ENCODE measurements at regions not wholly inside any gene's neighbourhood (a gene's known extent, or its start where the extent isn't known, plus 50 kb on each side); places are given as distances from the start of the nearest gene placed in this dataset.
A peak's percentile ranks its signal among the peaks of the same experiment; 100 is the strongest.

DNA sequence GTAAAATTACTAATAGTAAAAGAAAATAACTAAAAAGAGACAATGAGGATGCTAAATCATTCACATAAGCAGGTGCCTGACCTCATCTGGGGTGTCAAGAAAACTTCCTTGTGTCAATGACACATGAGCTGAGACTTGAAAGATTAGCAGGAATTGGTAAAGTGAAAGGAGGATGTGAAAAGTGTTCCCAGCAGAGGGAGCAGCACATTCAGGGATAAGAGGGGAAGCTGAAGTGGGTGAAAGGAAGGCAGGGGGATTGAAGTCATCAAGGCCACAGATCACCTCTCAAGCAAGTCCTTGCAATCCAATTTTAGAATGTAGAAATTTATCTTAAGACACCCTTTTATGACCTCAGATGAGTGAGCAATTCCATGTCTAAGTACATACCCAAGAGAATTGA is 60.2 kb upstream of the ACP3 start:
- Histone ChIP-seq H3K4me1 (peaks cover 22% of the 10 kb centered on the region), H3K27ac (no peak overlapping the region), H3K4me2 (no peak overlapping the region), H3K9me3 (no peaks in the 10 kb centered on the region), H3K4me3 (no peak overlapping the region)
- ATAC-seq (peak in 1 of 2 experiments; percentile 58; a peak in 3 of 6 replicates), DNase-seq (ENCODE audit: low read depth in 1 of 2, low spot score in 1 of 2) (peak in 1 of 2 experiments; percentile 53), FAIRE-seq (no peak)
- ChIA-PET CTCF (interaction anchor here (0.8 to 5.5 kb wide), 16 partner anchors 9 to 218 kb away, joined by 3 to 39 read pairs (median 4); no protein-coding TSS in a partner anchor), POLR2A (interaction anchor here (1.3 kb wide), 1 partner anchor 86 kb away, joined by 3 read pairs; no protein-coding TSS in a partner anchor)
- peak; percentile 53 for TF ChIP-seq SMC3 (IDR thresholded peaks at IDR 0.05)
- TF ChIP-seq RAD21 (conservative IDR thresholded peaks at IDR 0.05 in 1 of 2, IDR thresholded peaks at IDR 0.05 in 1 of 2) = peak; percentile 56 to 62; a peak in 4 of 5 replicates
- TF ChIP-seq, protein P1, sequence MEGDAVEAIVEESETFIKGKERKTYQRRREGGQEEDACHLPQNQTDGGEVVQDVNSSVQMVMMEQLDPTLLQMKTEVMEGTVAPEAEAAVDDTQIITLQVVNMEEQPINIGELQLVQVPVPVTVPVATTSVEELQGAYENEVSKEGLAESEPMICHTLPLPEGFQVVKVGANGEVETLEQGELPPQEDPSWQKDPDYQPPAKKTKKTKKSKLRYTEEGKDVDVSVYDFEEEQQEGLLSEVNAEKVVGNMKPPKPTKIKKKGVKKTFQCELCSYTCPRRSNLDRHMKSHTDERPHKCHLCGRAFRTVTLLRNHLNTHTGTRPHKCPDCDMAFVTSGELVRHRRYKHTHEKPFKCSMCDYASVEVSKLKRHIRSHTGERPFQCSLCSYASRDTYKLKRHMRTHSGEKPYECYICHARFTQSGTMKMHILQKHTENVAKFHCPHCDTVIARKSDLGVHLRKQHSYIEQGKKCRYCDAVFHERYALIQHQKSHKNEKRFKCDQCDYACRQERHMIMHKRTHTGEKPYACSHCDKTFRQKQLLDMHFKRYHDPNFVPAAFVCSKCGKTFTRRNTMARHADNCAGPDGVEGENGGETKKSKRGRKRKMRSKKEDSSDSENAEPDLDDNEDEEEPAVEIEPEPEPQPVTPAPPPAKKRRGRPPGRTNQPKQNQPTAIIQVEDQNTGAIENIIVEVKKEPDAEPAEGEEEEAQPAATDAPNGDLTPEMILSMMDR (IDR thresholded peaks at IDR 0.05) = peak; percentile 47
- no peak for TF ChIP-seq POLR2AphosphoS2 (conservative IDR thresholded peaks at IDR 0.05; ENCODE audit: low read length)

- Histone ChIP-seq H3K4me1 (no peaks in the 10 kb centered on the region), H3K4me2 (no peak overlapping the region), H3K4me3 (no peak overlapping the region), H3K27ac (no peak overlapping the region), H3K9me3 (no peaks in the 10 kb centered on the region)
- POLR2A ChIA-PET = no interaction called here
- CTCF ChIA-PET = interaction anchor here (1.0 kb wide), 1 partner anchor 81 kb away, joined by 4 read pairs; no protein-coding TSS in a partner anchor
- 88% methylated on average over 3 of the region's 3 CpGs for WGBS (ENCODE audit: missing lambda C conversion rate)
- DNase-seq (ENCODE audit: low read depth in 1 of 2, low spot score in 1 of 2) = no peak
- no peak for ATAC-seq
- FAIRE-seq = no peak
- no peak for TF ChIP-seq ZC3H11A (IDR thresholded peaks at IDR 0.05)
- TF ChIP-seq JUNB (IDR thresholded peaks at IDR 0.05) = no peak
- TF ChIP-seq CBX8 (IDR thresholded peaks at IDR 0.05) = no peak
- TF ChIP-seq EHMT2 (IDR thresholded peaks at IDR 0.05; ENCODE audit: low read depth) = no peak
- TF ChIP-seq RFX5 (IDR thresholded peaks at IDR 0.05) = no peak
- no peak for TF ChIP-seq MAFK (IDR thresholded peaks at IDR 0.05; ENCODE audit: partially characterized antibody)
- no peak for TF ChIP-seq HOXB5 (CRISPR knock-in tag; IDR thresholded peaks at IDR 0.05)
- no peak for TF ChIP-seq ZFP36 (IDR thresholded peaks at IDR 0.05; ENCODE audit: borderline replicate concordance, partially characterized antibody)
- TF ChIP-seq JUN (IDR thresholded peaks at IDR 0.05) = no peak
- no peak for TF ChIP-seq EHF (CRISPR knock-in tag; IDR thresholded peaks at IDR 0.05)
Measured at GRCh38 chr3:132261506-132261905, 55.7 kb upstream of the ACP3 start.

GRCh38 chr3:132262305-132262704 is 54.9 kb upstream of the ACP3 start:
- POLR2A ChIA-PET = no interaction called here
- no peak for ATAC-seq
- no peaks in the 10 kb centered on the region for H3K9me3 ChIP-seq
- TF ChIP-seq POLR2A (IDR thresholded peaks at IDR 0.05; ENCODE audit: low read length) (no peak), CEBPB (IDR thresholded peaks at IDR 0.05) (no peak), RCOR1 (IDR thresholded peaks at IDR 0.05; ENCODE audit: low read depth, low read length) (no peak), ELK1 (IDR thresholded peaks at IDR 0.05; ENCODE audit: low read depth, low read length) (no peak), ZFP36 (IDR thresholded peaks at IDR 0.05; ENCODE audit: borderline replicate concordance, partially characterized antibody) (no peak), KDM5A (IDR thresholded peaks at IDR 0.05) (no peak), NFE2L2 (conservative IDR thresholded peaks at IDR 0.05; ENCODE audit: low read length) (no peak), JUN (IDR thresholded peaks at IDR 0.05) (no peak), ZC3H11A (IDR thresholded peaks at IDR 0.05) (no peak), HOXB13 (CRISPR knock-in tag; IDR thresholded peaks at IDR 0.05; ENCODE audit: low read depth) (no peak), RFX5 (IDR thresholded peaks at IDR 0.05) (no peak), ESRRA (IDR thresholded peaks at IDR 0.05; ENCODE audit: borderline replicate concordance, low read length) (no peak), MYC (IDR thresholded peaks at IDR 0.05; ENCODE audit: borderline replicate concordance, low read length) (no peak), MAZ (IDR thresholded peaks at IDR 0.05; ENCODE audit: borderline replicate concordance, low read depth, low read length) (no peak)
- TF ChIP-seq, protein P2, sequence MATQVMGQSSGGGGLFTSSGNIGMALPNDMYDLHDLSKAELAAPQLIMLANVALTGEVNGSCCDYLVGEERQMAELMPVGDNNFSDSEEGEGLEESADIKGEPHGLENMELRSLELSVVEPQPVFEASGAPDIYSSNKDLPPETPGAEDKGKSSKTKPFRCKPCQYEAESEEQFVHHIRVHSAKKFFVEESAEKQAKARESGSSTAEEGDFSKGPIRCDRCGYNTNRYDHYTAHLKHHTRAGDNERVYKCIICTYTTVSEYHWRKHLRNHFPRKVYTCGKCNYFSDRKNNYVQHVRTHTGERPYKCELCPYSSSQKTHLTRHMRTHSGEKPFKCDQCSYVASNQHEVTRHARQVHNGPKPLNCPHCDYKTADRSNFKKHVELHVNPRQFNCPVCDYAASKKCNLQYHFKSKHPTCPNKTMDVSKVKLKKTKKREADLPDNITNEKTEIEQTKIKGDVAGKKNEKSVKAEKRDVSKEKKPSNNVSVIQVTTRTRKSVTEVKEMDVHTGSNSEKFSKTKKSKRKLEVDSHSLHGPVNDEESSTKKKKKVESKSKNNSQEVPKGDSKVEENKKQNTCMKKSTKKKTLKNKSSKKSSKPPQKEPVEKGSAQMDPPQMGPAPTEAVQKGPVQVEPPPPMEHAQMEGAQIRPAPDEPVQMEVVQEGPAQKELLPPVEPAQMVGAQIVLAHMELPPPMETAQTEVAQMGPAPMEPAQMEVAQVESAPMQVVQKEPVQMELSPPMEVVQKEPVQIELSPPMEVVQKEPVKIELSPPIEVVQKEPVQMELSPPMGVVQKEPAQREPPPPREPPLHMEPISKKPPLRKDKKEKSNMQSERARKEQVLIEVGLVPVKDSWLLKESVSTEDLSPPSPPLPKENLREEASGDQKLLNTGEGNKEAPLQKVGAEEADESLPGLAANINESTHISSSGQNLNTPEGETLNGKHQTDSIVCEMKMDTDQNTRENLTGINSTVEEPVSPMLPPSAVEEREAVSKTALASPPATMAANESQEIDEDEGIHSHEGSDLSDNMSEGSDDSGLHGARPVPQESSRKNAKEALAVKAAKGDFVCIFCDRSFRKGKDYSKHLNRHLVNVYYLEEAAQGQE (IDR thresholded peaks at IDR 0.05) = no peak
- TF ChIP-seq, protein P3, sequence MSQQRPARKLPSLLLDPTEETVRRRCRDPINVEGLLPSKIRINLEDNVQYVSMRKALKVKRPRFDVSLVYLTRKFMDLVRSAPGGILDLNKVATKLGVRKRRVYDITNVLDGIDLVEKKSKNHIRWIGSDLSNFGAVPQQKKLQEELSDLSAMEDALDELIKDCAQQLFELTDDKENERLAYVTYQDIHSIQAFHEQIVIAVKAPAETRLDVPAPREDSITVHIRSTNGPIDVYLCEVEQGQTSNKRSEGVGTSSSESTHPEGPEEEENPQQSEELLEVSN (IDR thresholded peaks at IDR 0.05; ENCODE audit: borderline replicate concordance, low read depth) = no peak
- TF ChIP-seq, protein P1 (IDR thresholded peaks at IDR 0.05) = no peak

More at GRCh38 chr3:132262305-132262704, 54.9 kb upstream of the ACP3 start:
- DNase-seq (ENCODE audit: low read depth in 1 of 2, low spot score in 1 of 2) = no peak
- no peak for FAIRE-seq
- no peak overlapping the region for H3K27ac ChIP-seq
- H3K4me3 ChIP-seq = no peak overlapping the region
- WGBS (ENCODE audit: missing lambda C conversion rate) = 90% methylated on average over 2 of the region's 2 CpGs
- no peak overlapping the region for H3K4me2 ChIP-seq
- H3K4me1 ChIP-seq = no peaks in the 10 kb centered on the region
- CTCF ChIA-PET = interaction anchor here (1.0 kb wide), 1 partner anchor 80 kb away, joined by 4 read pairs; no protein-coding TSS in a partner anchor

All from A549 (cell line).